ENCODE measurements at regions not wholly inside any gene's neighbourhood (a gene's known extent, or its start where the extent isn't known, plus 50 kb on each side); places are given as distances from the start of the nearest gene placed in this dataset.
"Not testable (repeated sequence)": the region's sequence is repeated elsewhere in the genome, so short reads cannot be mapped to it uniquely, and the experiment has no call there.

DNA sequence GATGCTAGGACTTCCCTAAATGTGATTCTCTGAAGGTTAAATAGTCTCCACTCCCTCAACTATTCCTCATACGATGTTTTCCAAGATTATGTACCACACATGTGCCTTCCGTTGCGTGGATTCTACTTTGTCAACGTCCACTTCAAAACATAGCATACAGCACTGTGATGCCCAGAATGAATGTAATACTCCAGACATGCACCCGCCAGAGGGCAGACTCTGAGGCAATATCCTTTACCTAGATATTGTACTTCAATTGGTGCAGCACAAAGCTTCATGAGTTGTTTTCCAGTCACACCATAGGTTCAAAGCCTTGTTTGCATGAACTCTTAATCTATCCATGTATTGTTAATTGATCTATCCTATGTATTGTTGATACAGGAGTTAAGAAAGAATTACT, 201.0 kb upstream of the NABP1 start:
- no peak for DNase-seq

DNA sequence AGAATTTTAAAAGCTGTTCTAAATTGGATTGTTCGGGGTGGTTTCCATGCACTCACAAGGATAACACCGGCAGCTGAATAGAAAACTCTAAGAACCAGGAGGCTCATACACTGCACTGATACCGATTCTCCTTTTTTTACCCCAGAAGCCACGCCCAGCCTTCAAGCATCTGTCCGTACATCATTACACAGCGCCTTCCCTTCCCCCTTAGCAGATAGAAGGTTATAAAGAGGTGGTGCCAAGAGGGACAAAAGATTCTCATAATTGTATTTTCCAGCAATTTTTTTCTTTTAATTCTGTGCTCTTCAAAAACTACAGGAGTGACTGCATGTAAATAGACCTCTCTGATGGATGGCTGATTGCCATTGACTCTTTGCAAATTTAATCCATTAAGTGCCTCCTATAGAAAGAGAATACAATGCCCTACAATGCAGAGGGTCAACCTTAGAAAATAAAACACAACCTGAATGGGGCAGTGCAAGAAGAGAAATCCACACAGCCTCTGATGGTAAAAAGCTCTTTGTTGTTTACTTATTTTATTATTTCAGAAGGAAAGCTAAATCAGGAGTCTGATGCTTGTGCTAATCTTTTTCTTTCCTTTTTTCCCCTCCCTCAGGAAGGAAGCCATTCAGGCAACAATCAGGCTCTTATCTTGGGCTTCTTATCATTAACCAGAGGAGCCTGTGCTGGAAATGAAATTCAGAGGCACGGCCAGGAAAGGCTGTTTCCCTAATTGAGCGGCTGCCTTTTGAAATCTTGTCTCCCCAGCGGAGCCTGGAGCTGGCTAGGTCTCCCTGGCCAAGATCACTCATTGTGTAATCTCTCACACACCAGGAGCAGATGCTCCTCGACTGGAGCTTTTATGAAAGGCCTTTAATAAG, 198.9 kb upstream of the NABP1 start:
- DNase-seq = peak; percentile 89 to 94

DNA sequence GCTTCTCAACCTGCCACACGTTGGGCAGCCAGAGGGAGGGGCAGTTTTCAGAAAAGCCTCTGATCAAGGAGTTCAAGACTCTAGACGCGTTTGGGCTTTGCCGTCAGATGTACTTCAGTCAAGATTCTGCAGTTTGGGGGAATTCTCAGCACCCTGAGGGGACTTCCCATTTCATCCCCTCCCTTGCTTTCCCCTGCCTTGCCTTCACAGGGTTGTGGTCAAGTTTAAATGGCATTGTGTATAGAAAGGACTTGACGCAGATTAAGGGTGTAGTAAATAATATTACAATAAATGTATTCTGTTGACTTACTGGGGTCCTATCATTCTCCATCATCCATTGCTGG, 198.3 kb upstream of the NABP1 start:
- no peak for DNase-seq

DNA sequence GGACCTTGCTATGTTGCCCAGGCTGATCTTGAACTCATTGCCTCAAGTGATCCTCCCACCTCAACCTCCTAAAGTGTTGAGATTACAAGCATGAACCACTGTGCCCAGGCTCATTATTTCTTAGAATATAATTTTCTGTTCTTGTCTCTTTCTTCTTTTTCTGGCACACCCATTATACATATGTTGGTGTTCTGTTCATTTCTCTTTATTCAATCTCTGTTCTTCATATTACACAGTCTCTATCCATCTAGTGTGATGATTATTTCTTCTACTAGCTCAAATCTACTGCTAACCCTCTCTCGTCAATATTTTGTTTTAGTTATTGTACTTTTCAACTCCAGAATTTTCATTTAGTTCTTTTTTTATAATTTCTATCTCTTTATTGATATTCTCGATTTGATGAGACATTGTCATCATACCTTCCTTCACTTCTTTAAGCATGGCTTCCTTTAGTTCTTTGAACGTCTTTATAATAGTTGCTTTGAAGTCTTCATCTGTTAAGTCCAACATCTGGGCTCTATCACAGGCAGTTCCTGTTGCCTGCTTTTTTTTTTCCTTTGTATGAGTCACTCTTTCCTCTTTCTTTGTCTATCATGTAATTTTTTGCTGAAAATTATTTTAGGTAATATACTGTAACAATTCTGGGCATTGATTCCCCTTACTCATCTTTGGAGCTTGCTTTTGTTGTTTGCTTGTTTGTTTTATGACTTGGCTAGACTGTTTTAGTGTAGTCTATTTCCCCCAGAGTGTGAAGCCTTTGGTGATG, 196.4 kb upstream of the NABP1 start:
- no peak for DNase-seq

DNA sequence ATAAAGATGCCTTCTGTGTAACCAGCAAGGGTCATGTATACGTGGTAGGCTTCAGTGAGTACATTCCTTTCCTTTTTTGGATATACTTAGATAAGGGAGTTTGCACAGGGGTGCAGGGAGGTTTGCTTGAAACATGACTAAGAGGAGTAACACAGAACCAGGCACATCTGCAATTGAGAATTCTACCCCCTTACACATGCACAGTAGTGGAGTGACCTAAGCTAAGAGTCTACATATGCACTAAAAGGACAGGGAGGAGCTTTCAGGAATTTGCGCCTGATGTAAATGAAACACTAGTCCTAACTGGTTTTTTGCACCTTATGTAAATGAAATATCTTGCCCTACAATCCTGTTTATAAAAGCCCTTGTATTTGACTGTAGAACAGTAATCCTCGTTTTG, 194.8 kb upstream of the NABP1 start:
- DNase-seq = no peak

DNA sequence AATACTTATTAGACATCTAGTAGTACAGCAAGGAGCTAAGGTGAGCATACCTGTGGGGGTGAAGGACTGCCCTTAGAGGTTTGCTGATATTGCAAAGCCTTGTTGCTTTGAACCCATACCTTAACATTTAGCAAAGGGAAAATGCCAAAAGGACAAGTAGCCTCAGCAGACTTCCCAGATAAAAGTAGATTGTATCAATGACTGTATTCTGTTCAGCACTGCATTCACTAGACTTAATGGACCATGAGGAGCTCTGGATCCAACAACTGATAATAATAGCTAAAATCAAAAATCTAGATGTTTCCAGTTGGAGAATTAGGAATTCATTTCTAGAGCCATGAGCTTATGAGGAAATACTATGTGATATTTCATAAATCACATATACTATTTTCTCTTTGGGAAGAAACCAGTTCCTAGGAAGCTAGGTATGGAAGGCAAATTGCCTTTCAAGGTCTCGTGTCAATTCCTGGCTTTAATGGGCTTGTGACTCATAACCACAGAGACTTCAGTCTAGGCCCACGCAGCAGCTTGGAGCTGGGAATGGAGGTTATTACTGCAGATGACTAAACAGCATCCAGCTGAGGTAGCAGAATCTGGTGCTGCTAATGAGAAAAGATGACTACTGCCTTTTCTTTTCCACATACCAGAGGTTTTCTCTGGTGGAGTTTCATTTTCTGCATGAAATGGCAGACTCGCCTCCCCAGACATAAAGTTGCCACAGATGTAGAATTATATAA, 191.2 kb upstream of the NABP1 start:
- no peak for DNase-seq

DNA sequence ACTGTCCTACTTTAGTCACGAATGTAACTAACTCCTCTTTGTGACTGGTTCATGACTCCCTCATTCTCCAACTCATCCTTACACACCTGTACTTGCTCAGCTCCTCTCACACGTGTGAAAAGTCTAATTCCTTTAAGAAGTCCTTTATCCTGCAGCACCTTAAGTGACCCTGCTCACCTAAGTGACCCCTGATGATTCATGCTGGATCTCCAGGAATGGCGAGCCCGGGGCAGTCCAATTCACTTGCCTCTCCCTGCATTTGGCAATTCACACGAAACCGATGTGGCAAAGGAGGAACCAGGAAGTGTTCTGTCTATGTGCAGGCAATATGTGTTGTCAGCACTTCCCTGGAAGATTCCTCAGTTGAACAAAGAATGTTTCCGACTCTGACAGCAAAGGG, 189.8 kb upstream of the NABP1 start:
- DNase-seq = no peak

DNA sequence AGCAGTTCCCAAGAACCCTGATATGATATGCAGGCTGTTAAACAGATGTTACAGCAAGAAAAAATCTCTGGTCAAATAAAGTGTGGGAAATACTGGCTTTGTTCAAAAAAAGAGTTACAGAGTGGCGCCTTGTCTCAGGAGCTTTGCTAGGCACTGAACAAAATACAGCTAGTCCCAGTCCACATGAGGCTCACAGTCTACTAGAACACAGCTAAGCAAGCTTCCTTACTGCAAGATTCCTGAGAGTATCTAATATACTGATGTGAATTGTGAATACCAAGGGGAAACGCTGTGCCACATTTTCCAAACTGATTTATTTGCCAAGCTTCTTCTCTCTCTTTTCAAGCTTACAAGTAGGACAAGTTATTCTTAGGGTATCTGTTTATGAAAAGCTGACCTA, 188.8 kb upstream of the NABP1 start:
- DNase-seq = no peak

DNA sequence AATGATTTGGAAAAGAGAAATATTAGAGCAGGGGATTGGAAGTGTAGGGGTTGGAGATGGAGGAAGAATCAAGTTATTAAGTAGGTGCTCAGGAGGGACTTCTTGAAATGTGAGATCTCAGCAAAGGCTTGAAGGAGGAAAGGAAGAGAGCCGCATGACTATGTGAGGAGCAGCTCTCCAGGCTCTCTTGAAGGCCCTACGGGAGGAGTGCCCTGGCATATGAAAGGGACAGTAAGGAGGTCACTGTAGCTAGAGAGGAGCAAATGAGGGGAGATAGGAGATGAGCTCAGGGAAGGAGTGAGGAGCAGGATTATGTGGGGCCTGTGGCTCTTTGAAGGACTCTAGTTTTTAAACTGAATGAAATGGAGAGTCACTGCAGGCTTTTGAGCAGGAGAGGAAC, 181.1 kb upstream of the NABP1 start:
- DNase-seq = no peak

DNA sequence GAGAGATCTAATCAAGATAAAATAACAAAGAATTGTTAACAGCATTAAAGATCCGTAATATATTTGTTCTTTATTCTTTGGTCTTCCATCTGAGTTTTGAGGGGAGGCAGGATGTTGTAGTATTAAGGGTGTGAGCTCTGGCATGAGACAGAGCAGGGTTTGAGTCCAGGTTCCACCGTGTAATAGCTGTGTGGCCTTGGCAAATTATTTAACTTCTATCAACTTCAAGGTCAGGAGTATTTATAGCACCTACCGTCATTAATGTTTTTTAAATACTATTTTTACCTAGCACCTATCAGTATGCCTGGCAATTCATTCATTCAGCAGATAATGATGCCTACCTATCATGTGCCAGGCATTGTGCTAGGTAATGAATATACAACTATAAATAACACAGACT, 180.1 kb upstream of the NABP1 start:
- DNase-seq = no peak

DNA sequence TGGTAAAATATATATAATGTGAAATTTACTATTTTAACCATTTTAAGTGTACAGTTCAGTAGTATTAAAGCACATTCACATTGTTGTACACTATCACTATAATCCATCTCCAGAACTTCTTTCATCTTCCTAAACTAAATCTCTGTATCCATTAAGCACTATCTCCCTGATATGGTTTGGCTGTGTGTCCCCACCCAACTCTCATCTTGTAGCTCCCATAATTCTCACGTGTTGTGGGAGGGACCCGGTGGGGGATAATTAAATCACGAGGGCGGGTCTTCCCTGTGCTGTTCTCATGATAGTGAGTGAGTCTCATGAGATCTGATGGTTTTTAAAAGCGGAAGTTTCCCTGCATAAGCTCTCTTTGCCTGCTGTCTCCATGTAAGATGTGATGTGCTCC, 178.9 kb upstream of the NABP1 start:
- DNase-seq = no peak

DNA sequence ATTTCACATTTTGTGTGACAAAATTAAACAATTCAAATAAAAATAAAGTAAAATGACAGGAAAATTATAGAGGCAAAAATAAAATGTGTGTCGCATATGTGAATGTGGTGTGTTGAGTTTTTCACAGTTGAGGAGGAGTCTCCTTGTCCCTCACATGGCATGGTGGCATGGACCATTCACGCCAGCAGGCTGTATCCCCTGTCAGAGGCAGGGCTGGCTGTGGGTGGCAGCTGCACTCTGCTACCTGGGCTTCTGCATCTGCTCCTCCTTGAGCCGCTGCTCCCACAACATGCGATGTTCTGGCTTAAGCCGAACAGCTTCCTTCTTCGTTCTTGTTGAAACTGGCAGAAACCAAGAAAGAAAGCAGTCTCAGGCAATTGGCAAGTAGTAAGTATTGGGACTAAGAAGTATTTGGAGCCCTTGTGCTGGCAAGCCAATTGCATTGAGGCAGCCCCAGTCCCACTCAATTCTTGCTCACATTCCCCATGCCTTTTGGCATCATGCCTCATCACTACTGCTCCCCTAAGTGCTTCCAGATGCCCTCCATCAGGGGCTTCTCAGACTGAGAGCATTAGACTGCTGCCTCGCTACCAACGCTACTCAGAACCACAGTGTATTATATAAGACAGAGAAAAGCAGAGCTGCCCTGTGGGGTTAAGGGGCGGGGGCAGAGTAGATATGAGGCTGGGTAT, 177.9 kb upstream of the NABP1 start:
- DNase-seq = peak; percentile 71 to 80

DNA sequence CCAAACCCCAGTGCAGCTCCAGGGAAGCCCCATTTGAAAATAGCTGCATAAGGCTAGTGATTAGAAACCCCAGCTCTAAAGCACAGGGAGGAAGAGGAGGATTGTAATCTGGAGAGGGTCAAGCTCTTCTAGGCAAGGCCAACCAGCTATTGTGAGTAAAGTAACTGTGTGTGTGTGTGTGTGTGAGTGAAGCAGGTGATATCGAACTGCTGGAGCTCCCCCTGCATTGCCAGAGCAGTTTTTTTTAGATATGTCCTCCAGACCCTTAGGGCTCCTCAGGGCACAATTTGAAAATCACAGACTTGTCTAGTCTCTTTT, 177.4 kb upstream of the NABP1 start:
- no peak for DNase-seq

DNA sequence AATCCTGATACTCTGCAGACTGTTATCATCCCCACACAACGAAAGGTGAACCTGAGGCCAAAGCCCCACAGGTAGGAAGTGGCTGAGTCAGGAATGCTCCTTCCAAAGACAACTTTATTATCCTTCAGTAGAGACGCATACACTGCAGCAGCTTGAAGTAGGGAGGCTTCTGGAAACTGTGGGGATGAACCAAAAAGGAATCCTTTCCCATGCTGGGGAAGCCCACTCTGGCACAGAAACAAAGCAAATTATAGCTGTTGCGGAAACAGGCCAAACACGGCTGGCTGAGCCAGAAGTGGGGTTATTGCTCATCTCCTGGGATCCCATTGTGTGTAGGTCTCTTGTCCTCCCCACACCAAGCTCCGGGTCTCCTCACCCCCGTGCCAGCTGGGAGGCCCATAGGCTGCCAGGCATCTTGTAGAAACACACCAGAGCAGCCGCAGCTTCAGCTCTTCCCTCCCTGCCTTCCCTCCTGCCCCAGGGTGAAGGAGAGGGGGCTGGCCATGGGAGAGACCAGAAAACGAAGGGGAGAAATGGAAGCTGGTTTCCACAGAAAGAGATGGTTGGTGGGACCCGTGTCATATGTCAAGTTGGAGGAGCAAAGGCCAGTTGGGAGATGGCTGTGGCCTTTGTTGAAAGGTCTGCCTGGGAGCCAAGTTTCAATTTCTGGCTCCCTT, 176.9 kb upstream of the NABP1 start:
- no peak for DNase-seq

DNA sequence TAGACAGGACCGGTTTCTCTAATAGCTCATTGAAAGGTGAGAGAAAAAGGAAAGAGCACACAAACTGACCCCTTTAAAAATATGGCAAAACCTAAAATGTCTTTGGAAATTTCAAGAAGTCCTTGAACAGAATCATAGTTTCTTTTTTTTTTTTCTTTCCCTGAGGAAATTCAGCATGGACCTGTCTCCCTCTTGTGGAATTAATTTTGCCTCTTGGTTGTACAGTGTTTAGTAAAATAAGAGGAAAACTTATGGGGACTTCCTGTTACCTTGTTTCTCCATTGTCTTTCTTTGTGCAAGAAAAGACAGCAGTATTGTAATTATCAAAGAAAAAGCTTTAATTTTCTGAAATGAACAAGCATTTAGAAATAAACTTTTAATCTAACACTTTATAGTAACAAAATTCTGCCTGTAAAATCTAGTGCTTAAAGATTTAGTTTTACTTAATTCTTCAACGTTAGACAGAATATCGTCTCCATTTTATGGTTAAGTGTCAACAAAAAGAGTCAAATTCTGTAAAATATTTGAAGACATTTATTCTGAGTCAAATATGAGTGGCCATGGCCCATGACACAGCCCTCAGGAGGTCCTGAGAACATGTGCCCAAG, 176.3 kb upstream of the NABP1 start:
- peak in 1 of 2 experiments; percentile 33 for DNase-seq

DNA sequence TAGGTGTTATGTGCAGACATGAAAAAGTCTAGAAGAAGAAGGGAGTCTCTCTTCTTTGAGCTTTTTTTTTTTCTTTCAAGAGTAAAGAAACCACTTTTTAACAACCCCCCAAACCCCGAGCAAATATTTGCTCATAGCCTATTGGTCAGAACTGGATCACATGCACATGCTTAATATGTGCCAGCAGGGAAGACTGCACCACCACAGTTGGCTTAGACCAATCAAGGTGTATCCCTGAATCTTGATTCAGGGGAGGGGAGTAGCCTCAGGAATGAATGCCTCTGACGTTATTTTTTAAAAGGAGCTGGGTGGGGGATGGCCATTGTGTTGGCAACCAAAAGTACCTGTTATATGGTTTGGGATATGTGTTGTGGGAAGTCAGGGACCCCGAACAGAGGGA, 171.4 kb upstream of the NABP1 start:
- no peak for DNase-seq

DNA sequence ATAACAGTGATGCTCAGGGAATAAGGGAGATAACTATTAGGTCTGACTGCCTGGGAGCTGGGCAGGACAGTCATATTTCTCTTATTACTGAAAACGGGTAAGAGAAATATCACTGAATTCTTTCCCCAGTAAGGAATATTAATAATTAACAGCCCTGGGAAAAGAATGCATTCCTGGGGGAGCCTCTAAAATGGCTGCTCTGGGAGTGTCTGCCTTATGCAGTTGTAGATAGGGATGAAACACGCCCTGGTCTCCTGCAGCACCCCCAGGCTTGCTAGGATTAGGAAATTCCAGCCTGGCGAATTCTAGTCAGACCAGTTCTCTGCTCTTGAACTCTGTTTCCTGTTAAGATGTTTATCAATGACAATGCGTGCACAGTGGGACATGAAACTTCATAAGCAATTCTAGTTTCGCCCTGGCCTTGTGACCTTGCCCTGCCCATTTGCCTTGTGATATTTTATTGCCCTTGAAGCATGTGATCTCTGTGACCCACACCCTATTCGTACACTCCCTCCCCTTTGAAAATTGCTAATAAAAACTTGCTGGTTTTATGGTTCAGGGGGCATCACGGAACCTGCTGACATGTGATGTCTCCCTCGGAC, 170.6 kb upstream of the NABP1 start:
- not testable (repeated sequence) for DNase-seq

DNA sequence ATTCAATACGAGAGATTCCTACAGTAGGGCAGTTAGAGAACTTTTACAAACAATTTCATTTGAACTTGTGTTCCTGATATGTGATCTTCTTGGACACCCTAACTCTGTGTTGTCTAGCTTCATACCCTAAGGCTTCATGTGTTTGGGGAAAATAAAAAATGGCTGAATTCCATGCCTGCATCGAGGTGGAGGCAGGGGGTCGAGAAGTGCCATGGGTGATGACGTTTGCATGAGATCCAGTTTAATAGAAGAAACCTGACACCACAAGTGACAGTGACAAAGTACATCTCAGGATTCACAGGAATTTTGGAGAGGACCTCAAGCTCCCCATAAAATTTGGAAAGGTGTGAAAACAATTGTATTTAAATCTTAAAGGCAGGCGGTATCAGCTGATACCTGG, 169.2 kb upstream of the NABP1 start:
- no peak for DNase-seq

DNA sequence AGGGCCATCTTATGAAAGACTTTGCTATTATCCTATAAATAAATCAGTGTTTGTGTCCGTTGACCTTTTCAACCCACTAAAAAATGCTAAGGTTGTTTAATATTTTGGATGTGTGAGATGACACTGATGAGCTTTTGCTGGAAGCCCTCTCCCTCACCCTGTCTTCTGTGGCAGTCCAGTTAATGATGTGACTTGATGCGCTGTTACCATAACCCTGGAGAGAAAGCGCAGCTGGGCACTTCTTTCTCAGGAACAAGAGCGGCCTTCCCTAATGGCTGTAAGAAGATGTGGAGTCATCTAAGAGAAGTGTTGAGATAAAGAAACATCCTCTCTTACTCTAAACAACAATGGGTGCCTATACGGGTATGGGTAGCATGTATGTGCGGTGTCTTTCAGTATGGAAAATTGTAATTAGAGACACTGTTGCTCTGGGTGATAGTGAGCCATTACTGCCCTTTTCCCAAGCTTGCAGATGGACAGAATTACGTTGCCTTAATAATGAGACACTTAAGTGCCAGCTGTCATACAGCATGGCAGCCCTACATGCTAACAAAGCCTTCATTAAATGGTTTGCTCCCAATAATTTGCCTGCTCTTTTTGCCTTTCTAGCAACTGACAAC, 165.6 kb upstream of the NABP1 start:
- DNase-seq = peak; percentile 90 to 97

DNA sequence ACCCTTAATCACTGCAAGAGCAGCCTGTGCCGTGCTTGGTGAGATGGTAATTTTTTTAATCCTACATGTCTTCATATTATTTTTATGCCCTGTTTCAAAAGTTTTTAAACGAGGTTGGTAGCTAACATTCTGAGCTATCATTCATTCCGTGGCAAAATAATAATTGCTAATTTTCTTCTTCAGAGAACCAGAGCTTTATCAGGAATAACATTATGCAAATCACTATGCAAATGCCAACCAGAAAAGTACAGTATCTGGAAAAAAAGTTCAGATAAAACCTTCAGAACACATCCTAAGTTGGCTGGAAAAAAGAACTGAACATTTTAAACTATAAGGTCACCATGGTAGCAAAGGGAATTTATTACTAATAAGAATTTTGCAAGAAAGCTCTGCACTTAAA, 165.1 kb upstream of the NABP1 start:
- no peak for DNase-seq

DNA sequence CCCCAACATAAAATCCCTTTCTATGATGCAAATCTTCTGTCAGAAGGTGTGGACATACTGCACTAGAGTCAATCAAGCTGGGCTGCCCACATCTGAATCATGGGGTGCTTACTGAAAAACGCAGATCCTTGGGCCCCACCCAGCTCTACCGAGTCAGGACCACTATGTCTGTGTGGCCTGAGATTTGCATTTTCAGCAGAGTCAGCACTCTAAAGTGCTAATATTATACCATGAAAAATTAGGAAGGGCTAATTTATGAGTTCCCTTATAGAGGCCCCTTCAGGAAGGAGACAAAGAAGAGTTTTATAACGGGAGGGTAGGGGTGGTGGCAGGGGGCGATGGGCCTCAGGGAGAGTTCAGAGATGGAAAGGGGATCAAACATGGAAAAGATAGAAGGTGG, 163.3 kb upstream of the NABP1 start:
- DNase-seq = no peak

Measured in NCI-H524 (cell line).